Suprapubic skin (tissue), 3 donors: ENCODE measurements at regions not wholly inside any gene's neighbourhood (a gene's known extent, or its start where the extent isn't known, plus 50 kb on each side); places are given as distances from the start of the nearest gene placed in this dataset.

Experiments
- POLR2AphosphoS5 ChIP-seq, 3 donors: sonication (generic); formaldehyde crosslinking; IDR thresholded peaks; one replicate each; pipeline ENCODE4 v1.6.1; 2017; ENCODE audit warnings: antibody characterized with exemption in 3 of 3
- TF ChIP-seq, protein P1 (sequence below), 2 donors: fragments of 200-600 bp in 1 of 2; fragments of 450-650 bp in 1 of 2; sonication (generic) in 1 of 2; IDR thresholded peaks; one replicate each; pipeline ENCODE4 v1.5.1; 2016 to 2019; ENCODE audit warnings: antibody characterized with exemption in 2 of 2, mild to moderate bottlenecking in 1 of 2, moderate library complexity in 1 of 2

- TF ChIP-seq POLR2AphosphoS5 (IDR thresholded peaks at IDR 0.05), result no peak
- TF ChIP-seq, protein P1, sequence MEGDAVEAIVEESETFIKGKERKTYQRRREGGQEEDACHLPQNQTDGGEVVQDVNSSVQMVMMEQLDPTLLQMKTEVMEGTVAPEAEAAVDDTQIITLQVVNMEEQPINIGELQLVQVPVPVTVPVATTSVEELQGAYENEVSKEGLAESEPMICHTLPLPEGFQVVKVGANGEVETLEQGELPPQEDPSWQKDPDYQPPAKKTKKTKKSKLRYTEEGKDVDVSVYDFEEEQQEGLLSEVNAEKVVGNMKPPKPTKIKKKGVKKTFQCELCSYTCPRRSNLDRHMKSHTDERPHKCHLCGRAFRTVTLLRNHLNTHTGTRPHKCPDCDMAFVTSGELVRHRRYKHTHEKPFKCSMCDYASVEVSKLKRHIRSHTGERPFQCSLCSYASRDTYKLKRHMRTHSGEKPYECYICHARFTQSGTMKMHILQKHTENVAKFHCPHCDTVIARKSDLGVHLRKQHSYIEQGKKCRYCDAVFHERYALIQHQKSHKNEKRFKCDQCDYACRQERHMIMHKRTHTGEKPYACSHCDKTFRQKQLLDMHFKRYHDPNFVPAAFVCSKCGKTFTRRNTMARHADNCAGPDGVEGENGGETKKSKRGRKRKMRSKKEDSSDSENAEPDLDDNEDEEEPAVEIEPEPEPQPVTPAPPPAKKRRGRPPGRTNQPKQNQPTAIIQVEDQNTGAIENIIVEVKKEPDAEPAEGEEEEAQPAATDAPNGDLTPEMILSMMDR (IDR thresholded peaks at IDR 0.05), result no peak
Observed at GRCh38 chr5:114191441-114191840, 170.4 kb upstream of the KCNN2 start.
